Calu3 (cell line): ENCODE measurements at regions not wholly inside any gene's neighbourhood (a gene's known extent, or its start where the extent isn't known, plus 50 kb on each side); places are given as distances from the start of the nearest gene placed in this dataset.

Experiments used
- BruUV-seq: library from RNA; stranded (reverse); fragments of 400-500 nt; replicated peaks from 2 replicates; lab custom pipeline; 2021; lab: Mats Ljungman, UMichigan
- CTCF ChIA-PET: fragments of 300-600 bp; sonication (Branson Sonifier 250); formaldehyde crosslinking; loops from one replicate; lab custom pipeline; 2022; ENCODE audit warnings: antibody characterized with exemption; lab: Charles Lee
- DNase-seq: peaks from one replicate; pipeline ENCODE4 v3.0.0; 2022
- H3K27ac Mint-ChIP-seq: one replicate; pipeline ENCODE4 v1.8.0; 2022; ENCODE audit warnings: mixed read lengths; ENCODE audit not compliant: unreplicated experiment
- H3K27me3 Mint-ChIP-seq: one replicate; pipeline ENCODE4 v1.8.0; 2022; ENCODE audit warnings: mixed read lengths; ENCODE audit not compliant: unreplicated experiment
- H3K36me3 Mint-ChIP-seq: one replicate; pipeline ENCODE4 v1.8.0; 2022; ENCODE audit warnings: mild to moderate bottlenecking, moderate library complexity, mixed read lengths; ENCODE audit not compliant: insufficient read depth, unreplicated experiment
- H3K4me1 Mint-ChIP-seq: one replicate; pipeline ENCODE4 v1.8.0; 2022; ENCODE audit warnings: mild to moderate bottlenecking, low read depth, mixed read lengths; ENCODE audit not compliant: unreplicated experiment
- H3K4me3 Mint-ChIP-seq: one replicate; pipeline ENCODE4 v1.8.0; 2022; ENCODE audit warnings: mild to moderate bottlenecking, low read depth, moderate library complexity, mixed read lengths; ENCODE audit not compliant: unreplicated experiment
- H3K9me3 Mint-ChIP-seq: one replicate; pipeline ENCODE4 v1.8.0; 2022; ENCODE audit warnings: low read depth, mixed read lengths; ENCODE audit not compliant: unreplicated experiment
- CTCF ChIP-seq: fragments of 200-600 bp; IDR thresholded peaks from one replicate; pipeline ENCODE4 v1.8.0; 2022; ENCODE audit warnings: antibody characterized with exemption; ENCODE audit not compliant: unreplicated experiment
- intact Hi-C: fragments of 100-400 bp; cut with micrococcal nuclease; formaldehyde crosslinking; loops from one replicate; pipeline ENCODE4 v1.10.0; 2022; ENCODE audit not compliant: unreplicated experiment

GRCh38 chr5:147152086-147152485 is 82.7 kb upstream of the STK32A start:
- no TSS peak for BruUV-seq
- Mint-ChIP-seq H3K4me1 (no peaks in the 10 kb centered on the region), H3K4me3 (no peak overlapping the region), H3K27ac (no peak overlapping the region), H3K36me3 (no peaks in the 10 kb centered on the region), H3K9me3 (peaks cover 2% of the 10 kb centered on the region), H3K27me3 (no peaks in the 10 kb centered on the region)
- no peak for TF ChIP-seq CTCF
- CTCF ChIA-PET = no interaction called here
- DNase-seq = no peak
- intact Hi-C loops = no loop called here

GRCh38 chr5:147154809-147155208 is 80.0 kb upstream of the STK32A start:
- no peaks in the 10 kb centered on the region for H3K9me3 Mint-ChIP-seq
- DNase-seq = no peak
- H3K27ac Mint-ChIP-seq = no peak overlapping the region
- BruUV-seq = no TSS peak
- intact Hi-C loops = no loop called here
- TF ChIP-seq CTCF = no peak
- no peaks in the 10 kb centered on the region for H3K36me3 Mint-ChIP-seq
- H3K4me1 Mint-ChIP-seq = no peaks in the 10 kb centered on the region
- CTCF ChIA-PET = no interaction called here
- H3K27me3 Mint-ChIP-seq = no peaks in the 10 kb centered on the region
- no peak overlapping the region for H3K4me3 Mint-ChIP-seq

GRCh38 chr5:147156012-147156411 is 78.8 kb upstream of the STK32A start:
- CTCF ChIA-PET = no interaction called here
- BruUV-seq = no TSS peak
- intact Hi-C loops = no loop called here
- H3K4me1 Mint-ChIP-seq = no peaks in the 10 kb centered on the region
- no peaks in the 10 kb centered on the region for H3K9me3 Mint-ChIP-seq
- no peak for DNase-seq
- no peak for TF ChIP-seq CTCF
- H3K4me3 Mint-ChIP-seq = no peak overlapping the region
- no peaks in the 10 kb centered on the region for H3K27me3 Mint-ChIP-seq
- H3K27ac Mint-ChIP-seq = no peak overlapping the region
- H3K36me3 Mint-ChIP-seq = no peaks in the 10 kb centered on the region

- Mint-ChIP-seq H3K36me3 (no peaks in the 10 kb centered on the region), H3K27me3 (no peaks in the 10 kb centered on the region), H3K4me3 (no peak overlapping the region), H3K4me1 (no peaks in the 10 kb centered on the region), H3K27ac (no peak overlapping the region), H3K9me3 (peaks cover 2% of the 10 kb centered on the region)
- no TSS peak for BruUV-seq
- intact Hi-C loops = no loop called here
- no peak for DNase-seq
- CTCF ChIA-PET = no interaction called here
- TF ChIP-seq CTCF = no peak
These were observed 73.7 kb upstream of the STK32A start for GRCh38 chr5:147160902-147161700.
